Activated CD8-positive, alpha-beta memory T cell treated with anti-CD3 and anti-CD28 coated beads, Interleukin-2, amount 10 ng/mL, durations not matched to agents 7 days and 5 days (primary cell): ENCODE measurements at regions not wholly inside any gene's neighbourhood (a gene's known extent, or its start where the extent isn't known, plus 50 kb on each side); places are given as distances from the start of the nearest gene placed in this dataset.

Experiments used
- ATAC-seq: fragments of 150-1000 bp; cut with Tn5 transposase; one replicate; pipeline ENCODE4 v1.10.0; 2021; ENCODE audit warnings: moderate library complexity
- CTCF ChIA-PET: fragments of 350-600 bp; sonication (Branson Sonifier 250); formaldehyde crosslinking; loops from one replicate; lab custom pipeline; 2021; ENCODE audit warnings: antibody characterized with exemption; lab: Charles Lee
- DNase-seq: peaks from one replicate; pipeline ENCODE4 v3.0.0-alpha.2; 2020
- H3K27ac Mint-ChIP-seq: one replicate; pipeline ENCODE4 v1.8.0; 2021; ENCODE audit warnings: mild to moderate bottlenecking, mixed read lengths
- H3K27me3 Mint-ChIP-seq: one replicate; pipeline ENCODE4 v1.8.0; 2021; ENCODE audit warnings: mixed read lengths
- H3K36me3 Mint-ChIP-seq: one replicate; pipeline ENCODE4 v1.8.0; 2021; ENCODE audit warnings: mild to moderate bottlenecking, mixed read lengths
- H3K4me1 Mint-ChIP-seq: one replicate; pipeline ENCODE4 v1.8.0; 2021; ENCODE audit warnings: mixed read lengths
- H3K4me3 Mint-ChIP-seq: one replicate; pipeline ENCODE4 v1.8.0; 2021; ENCODE audit warnings: mild to moderate bottlenecking, moderate library complexity, mixed read lengths
- H3K9me3 Mint-ChIP-seq: one replicate; pipeline ENCODE4 v1.8.0; 2022; ENCODE audit warnings: low read depth, mixed read lengths

DNA sequence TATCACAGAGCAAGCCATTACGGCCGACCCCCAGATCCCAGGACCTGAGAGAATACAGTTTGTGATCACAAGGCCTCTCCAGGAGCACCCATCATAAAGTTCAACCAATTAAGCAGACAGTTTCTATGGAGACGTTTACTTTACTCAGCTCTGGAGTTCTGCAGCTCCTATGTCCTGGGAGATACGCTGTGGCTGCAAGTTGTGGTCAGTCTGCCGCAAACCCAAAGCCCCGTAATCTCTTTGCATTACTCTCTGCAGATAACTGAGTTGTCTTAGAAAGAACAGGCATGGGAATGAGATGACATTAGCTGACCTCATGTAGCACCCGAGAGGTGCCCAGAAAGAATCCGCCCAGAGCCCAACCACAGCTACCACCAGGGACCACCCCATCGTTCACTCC lies 305.1 kb downstream of the FGFR2 start:
- Mint-ChIP-seq H3K27ac (no peak overlapping the region), H3K4me3 (no peak overlapping the region), H3K36me3 (no peaks in the 10 kb centered on the region), H3K4me1 (no peaks in the 10 kb centered on the region), H3K27me3 (no peaks in the 10 kb centered on the region), H3K9me3 (no peaks in the 10 kb centered on the region)
- CTCF ChIA-PET: no interaction called here
- DNase-seq (no peak), ATAC-seq (no peak)

DNA sequence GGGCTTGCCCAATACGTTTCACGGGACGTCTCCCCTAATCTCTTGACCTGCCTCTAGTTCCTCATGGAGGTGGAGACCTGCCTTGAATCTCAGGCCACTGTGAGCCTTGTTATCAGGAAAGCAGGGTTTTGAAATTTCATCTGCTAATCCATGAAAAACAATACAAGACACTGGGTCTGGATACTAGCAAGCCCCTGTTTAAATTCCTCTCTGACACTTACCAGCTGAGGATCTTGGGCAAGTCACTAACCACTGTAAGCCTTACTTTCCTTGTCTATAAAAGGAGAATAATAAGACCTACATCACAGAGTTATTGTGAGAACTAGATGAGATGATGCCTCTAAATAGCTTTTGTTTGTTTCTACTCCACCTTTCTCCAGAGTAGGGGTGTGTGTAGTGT lies 303.6 kb downstream of the FGFR2 start:
- DNase-seq (no peak), ATAC-seq (no peak)
- H3K36me3 Mint-ChIP-seq: no peaks in the 10 kb centered on the region
- H3K4me1 Mint-ChIP-seq: no peaks in the 10 kb centered on the region
- H3K27ac Mint-ChIP-seq: no peak overlapping the region
- CTCF ChIA-PET: no interaction called here
- no peaks in the 10 kb centered on the region for H3K27me3 Mint-ChIP-seq
- no peak overlapping the region for H3K4me3 Mint-ChIP-seq
- no peaks in the 10 kb centered on the region for H3K9me3 Mint-ChIP-seq

DNA sequence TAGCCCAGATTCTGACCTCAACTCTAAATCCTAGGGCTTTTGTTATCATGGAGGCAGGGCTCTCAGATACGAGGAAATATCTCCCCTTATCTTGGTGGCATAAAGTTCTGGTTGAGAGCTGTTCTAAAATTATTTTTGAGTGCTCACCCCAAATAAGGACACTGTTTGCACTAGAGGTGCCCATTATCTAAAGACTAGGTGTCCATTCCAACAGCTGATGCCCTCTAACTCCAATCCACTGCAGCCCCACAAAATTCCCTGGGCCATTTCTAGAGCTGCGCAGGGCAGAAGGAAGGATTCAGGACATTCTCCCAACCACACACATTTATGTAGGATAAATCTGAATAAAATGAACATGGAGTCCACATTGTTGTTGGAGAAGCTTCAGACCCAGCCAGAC lies 301.9 kb downstream of the FGFR2 start:
- H3K27ac Mint-ChIP-seq: no peak overlapping the region
- no peaks in the 10 kb centered on the region for H3K36me3 Mint-ChIP-seq
- H3K4me3 Mint-ChIP-seq: no peak overlapping the region
- no peaks in the 10 kb centered on the region for H3K4me1 Mint-ChIP-seq
- no peak for DNase-seq
- H3K27me3 Mint-ChIP-seq: no peaks in the 10 kb centered on the region
- CTCF ChIA-PET: no interaction called here
- no peak for ATAC-seq
- no peaks in the 10 kb centered on the region for H3K9me3 Mint-ChIP-seq

DNA sequence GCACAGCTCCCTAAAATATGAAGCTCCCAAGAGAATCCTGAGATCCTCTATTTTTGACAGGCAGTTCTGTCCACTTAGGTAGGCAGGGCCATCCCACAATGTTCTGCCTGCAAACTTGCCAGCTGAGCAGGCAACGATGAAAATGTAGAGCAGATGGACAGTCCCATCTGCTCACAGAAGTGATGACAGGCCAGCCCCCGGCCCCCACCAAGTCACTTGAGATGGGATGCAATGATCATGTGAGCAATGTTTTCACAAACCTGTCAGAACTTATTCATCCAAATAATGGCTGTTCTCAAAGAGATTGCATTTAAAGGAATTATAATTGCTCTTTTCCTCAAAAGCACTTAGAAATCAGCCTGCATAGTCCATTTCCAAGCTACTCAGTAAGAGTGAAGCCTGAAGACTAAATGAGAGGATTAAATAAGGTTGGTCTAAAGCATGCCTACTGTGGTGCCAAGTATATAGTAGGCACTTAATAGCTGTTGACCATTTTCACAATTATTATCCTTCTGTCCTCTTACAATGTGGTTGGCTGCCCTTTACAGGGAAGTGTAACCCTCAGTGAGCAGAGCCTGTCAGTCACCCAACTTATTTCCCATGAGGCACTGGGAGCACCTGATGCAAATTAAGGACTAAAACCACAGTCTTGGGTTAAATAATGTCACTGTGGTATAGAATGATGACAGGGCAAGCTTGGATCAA lies 301.2 kb downstream of the FGFR2 start:
- Mint-ChIP-seq H3K36me3 (no peaks in the 10 kb centered on the region), H3K9me3 (no peaks in the 10 kb centered on the region), H3K27me3 (no peaks in the 10 kb centered on the region), H3K4me1 (no peaks in the 10 kb centered on the region), H3K27ac (no peak overlapping the region), H3K4me3 (no peak overlapping the region)
- ATAC-seq (no peak), DNase-seq (no peak)
- CTCF ChIA-PET: no interaction called here

DNA sequence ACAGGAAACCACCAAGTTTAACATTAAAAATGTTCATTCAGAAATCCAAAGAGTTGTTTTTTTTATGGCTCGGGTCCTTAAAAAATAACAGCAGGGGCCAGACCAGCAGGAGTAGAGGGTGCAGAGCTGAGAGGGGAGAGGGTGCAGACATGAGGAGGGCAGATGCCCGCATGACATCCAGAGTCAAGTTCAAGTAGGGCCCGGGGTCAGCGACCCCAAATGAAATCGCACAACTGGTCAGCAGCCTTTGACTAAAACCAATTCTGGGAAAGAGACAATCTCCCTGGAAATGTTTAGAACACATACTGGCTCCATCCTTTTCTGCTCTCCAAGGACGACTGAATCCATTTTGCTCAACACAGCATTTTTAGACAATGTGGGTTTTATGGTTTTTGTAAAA lies 297.5 kb downstream of the FGFR2 start:
- H3K4me3 Mint-ChIP-seq: no peak overlapping the region
- H3K9me3 Mint-ChIP-seq: no peaks in the 10 kb centered on the region
- H3K4me1 Mint-ChIP-seq: no peaks in the 10 kb centered on the region
- no peaks in the 10 kb centered on the region for H3K36me3 Mint-ChIP-seq
- CTCF ChIA-PET: no interaction called here
- no peak overlapping the region for H3K27ac Mint-ChIP-seq
- ATAC-seq (no peak), DNase-seq (no peak)
- H3K27me3 Mint-ChIP-seq: no peaks in the 10 kb centered on the region

DNA sequence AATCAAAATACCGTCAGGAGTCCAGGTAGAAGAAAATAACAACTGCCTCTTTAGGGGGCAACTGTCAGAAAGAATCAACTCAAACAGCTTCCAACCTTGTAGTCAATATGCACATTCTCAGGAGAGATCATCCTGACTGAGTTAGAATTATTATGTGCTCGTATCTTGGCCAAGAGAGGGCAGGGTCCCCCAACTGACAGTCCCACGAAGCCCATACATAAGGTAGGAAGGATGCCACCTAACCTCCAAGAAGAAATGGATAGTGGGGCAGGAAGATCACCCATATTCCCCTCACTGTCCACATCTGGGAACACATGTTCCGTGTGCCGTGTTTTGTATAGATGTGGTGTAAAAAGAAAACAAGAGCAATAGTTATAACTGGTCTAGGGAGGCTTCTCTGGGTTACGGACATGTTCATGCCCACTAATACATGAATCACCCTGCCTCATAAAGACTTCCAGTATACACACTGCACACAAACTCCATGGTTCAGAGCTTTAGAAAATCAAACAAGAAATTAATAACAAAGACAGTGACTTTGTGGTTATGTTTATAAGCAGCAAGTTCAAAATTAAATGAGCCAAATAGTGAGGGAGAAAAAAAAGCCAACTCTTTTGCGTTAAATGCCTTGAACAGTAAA lies 295.6 kb downstream of the FGFR2 start:
- H3K4me1 Mint-ChIP-seq: no peaks in the 10 kb centered on the region
- H3K9me3 Mint-ChIP-seq: no peaks in the 10 kb centered on the region
- CTCF ChIA-PET: no interaction called here
- DNase-seq: no peak
- ATAC-seq: no peak
- H3K36me3 Mint-ChIP-seq: no peaks in the 10 kb centered on the region
- H3K27ac Mint-ChIP-seq: no peak overlapping the region
- no peaks in the 10 kb centered on the region for H3K27me3 Mint-ChIP-seq
- no peak overlapping the region for H3K4me3 Mint-ChIP-seq

DNA sequence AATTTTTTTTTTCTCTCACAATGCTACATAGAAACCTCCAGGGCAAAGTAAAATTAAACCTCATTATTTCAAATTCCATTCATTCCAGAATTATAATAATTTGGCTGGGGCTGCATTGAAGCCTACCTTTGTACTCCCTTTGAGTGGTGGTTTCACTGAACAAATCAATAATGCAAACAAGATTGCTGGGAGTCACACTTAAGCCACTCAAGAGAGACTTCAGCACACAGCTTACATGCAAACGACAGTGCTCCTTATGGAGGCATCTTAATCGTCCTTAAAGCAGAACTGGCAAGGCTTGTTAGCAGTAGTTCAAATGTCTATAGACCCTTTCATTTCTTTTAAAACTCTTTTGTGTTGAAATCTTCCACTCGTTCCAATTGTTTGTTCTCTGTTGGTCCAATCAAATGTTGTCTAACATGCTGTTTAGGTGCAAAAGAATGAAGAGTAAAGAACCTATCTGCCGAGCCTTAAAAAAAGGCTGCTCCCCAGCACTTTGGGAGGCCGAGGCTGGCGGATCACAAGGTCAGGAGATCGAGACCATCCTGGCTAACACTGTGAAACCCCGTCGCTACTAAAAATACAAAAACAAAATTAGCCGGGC lies 294.9 kb downstream of the FGFR2 start:
- no peak for DNase-seq
- CTCF ChIA-PET: no interaction called here
- H3K4me1 Mint-ChIP-seq: no peaks in the 10 kb centered on the region
- no peaks in the 10 kb centered on the region for H3K36me3 Mint-ChIP-seq
- no peak overlapping the region for H3K4me3 Mint-ChIP-seq
- no peak overlapping the region for H3K27ac Mint-ChIP-seq
- ATAC-seq: no peak
- H3K27me3 Mint-ChIP-seq: no peaks in the 10 kb centered on the region
- no peaks in the 10 kb centered on the region for H3K9me3 Mint-ChIP-seq

DNA sequence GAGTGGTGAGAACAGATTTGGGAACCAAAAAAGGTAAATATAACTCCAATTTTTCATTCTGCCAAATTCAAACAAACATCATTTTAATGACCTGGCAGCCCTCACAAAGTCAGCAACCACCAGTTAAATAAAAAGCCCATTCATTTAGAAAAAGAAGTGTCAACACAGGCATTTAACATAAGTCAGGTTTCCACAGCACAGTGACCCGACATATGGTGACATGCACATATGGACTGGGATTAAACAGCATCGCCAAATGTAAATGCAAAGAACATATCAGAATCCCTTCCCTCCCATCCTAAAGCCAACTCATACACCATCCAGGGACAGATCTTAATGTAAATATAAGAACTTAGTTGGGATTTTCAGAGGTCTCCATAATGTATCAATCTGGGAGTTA lies 293.2 kb downstream of the FGFR2 start:
- no peak overlapping the region for H3K4me3 Mint-ChIP-seq
- CTCF ChIA-PET: interaction anchor here (1.2 kb wide), 1 partner anchor 119 kb away, joined by 3 read pairs; no protein-coding TSS in a partner anchor
- ATAC-seq (no peak), DNase-seq (no peak)
- no peaks in the 10 kb centered on the region for H3K4me1 Mint-ChIP-seq
- H3K36me3 Mint-ChIP-seq: no peaks in the 10 kb centered on the region
- no peaks in the 10 kb centered on the region for H3K27me3 Mint-ChIP-seq
- no peak overlapping the region for H3K27ac Mint-ChIP-seq
- H3K9me3 Mint-ChIP-seq: no peaks in the 10 kb centered on the region

DNA sequence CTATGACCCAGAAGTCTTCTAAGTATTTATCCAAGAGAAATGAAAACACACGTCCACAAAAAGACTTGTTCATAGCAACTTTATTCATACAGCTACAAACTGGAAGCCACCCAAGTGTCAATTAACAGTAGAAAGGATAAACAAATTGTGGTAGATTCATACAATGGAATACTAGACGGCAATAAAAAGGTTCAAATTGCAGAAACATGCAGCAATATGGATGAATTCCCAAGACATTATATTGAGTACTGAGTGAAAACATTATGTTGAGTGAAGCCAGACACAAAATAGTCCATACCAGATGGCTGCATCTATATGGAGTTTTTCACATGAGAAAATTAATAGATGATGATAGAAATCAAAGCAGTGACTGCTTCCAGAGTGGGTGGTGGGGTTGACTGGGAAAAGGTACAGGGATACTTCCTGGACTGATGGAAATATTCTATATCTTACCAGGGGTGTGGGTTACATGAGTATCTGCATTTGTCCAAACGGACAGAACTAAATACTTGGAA lies 292.0 kb downstream of the FGFR2 start:
- Mint-ChIP-seq H3K27me3 (no peaks in the 10 kb centered on the region), H3K9me3 (no peaks in the 10 kb centered on the region), H3K4me3 (no peak overlapping the region), H3K36me3 (no peaks in the 10 kb centered on the region), H3K4me1 (no peaks in the 10 kb centered on the region), H3K27ac (no peak overlapping the region)
- DNase-seq (no peak), ATAC-seq (no peak)
- CTCF ChIA-PET: no interaction called here

DNA sequence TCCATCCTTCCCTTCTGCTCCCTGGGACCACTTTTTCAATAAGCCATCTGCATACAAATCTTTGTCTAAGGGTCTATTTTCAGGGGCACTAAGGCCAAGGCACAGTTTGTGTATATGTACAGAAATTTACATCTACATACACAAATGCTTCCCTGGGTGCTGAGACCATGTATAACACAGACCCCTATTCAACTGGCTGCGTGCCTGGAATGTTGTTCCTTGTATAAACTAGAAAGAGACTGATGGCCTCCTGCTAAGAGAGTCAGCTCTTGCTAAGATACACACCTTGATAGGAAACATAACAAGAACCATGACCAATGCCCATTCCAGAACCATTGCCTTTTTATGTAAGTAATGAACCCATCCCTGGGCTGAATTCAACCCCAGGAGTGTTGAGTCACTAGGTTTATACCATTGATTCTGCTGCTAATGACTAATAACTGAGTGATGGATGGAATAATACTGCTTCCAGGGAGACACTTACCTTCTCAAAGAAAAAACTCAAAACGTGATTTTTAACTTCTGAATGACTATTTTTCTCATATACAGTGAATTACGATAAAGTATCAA lies 290.7 kb downstream of the FGFR2 start:
- H3K36me3 Mint-ChIP-seq: no peaks in the 10 kb centered on the region
- no peak overlapping the region for H3K27ac Mint-ChIP-seq
- DNase-seq: no peak
- H3K9me3 Mint-ChIP-seq: no peaks in the 10 kb centered on the region
- H3K4me3 Mint-ChIP-seq: no peak overlapping the region
- no peak for ATAC-seq
- H3K4me1 Mint-ChIP-seq: no peaks in the 10 kb centered on the region
- H3K27me3 Mint-ChIP-seq: no peaks in the 10 kb centered on the region
- CTCF ChIA-PET: no interaction called here

DNA sequence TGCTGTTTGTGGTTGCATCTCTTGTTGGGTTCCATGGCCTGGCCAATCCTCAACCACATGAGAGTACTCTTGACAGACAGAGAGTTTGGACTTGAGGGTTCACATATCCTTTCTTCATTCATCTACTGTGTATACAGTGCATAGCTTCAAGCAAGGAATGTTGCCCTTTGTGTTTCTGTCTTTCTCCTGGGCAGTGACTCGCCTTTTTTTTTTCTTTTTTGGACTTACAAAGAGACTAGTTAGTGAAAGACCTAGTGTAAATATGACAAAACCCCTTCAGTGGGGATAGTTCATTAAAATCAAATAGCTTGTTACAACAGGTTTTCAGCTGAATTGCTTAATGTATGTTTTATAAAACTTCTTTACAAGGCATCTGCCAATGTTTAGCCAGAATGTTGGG lies 290.2 kb downstream of the FGFR2 start:
- CTCF ChIA-PET: interaction anchor here (0.7 kb wide), 1 partner anchor 426 kb away, joined by 3 read pairs; no protein-coding TSS in a partner anchor
- Mint-ChIP-seq H3K36me3 (no peaks in the 10 kb centered on the region), H3K27ac (no peak overlapping the region), H3K4me1 (no peaks in the 10 kb centered on the region), H3K9me3 (no peaks in the 10 kb centered on the region), H3K27me3 (no peaks in the 10 kb centered on the region), H3K4me3 (no peak overlapping the region)
- ATAC-seq (no peak), DNase-seq (no peak)

DNA sequence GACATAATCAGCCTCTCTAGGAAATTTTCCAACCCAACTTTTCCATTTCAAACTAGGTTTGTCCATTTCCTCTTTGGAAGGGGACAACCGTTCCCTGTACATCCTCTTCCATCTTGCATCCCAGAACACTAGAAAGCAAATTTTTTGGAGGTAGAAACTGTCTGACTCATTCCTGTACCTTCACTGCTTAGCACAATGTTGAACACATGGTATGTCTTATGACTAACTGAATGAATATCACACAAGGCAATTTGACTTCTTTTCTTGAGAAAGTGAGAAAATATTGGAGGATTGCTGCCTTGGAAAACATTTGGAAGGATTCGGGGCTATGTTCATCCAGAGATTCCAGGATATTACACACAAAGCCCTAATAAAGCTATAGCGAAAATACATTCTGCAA lies 289.1 kb downstream of the FGFR2 start:
- CTCF ChIA-PET: no interaction called here
- ATAC-seq: no peak
- peaks cover 3% of the 10 kb centered on the region for H3K9me3 Mint-ChIP-seq
- H3K27ac Mint-ChIP-seq: no peak overlapping the region
- no peaks in the 10 kb centered on the region for H3K36me3 Mint-ChIP-seq
- H3K4me3 Mint-ChIP-seq: no peak overlapping the region
- DNase-seq: no peak
- H3K27me3 Mint-ChIP-seq: no peaks in the 10 kb centered on the region
- no peaks in the 10 kb centered on the region for H3K4me1 Mint-ChIP-seq

DNA sequence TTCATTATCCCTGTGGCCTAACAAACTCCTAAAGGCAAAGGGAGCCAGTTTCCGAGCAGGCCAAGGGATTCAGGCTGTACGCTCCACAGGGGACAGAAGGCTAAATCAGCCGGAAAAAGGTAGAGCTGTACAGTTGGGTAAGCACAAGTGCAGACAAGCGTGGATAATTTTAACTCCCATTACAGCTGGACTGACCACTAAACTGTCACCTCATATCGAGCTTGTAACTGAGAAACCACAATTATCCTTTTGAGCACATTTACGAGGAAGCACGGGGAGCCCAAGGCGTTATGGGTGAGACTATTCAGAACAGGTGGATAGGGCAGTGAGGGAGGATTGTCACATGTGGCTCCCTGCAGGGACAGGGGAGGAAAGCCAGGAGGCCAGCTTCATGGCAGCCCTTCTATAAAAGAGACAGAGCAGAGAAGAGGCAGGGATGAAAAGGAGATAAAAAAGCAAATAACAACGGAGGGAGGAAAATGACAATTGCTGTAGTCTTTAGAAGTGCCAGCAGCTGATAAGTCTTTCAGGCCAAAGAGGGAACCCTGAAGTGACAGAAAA lies 288.0 kb downstream of the FGFR2 start:
- DNase-seq (no peak), ATAC-seq (no peak)
- H3K4me1 Mint-ChIP-seq: no peaks in the 10 kb centered on the region
- H3K9me3 Mint-ChIP-seq: peaks cover 3% of the 10 kb centered on the region
- H3K4me3 Mint-ChIP-seq: no peak overlapping the region
- CTCF ChIA-PET: no interaction called here
- no peaks in the 10 kb centered on the region for H3K27me3 Mint-ChIP-seq
- H3K27ac Mint-ChIP-seq: no peak overlapping the region
- H3K36me3 Mint-ChIP-seq: no peaks in the 10 kb centered on the region
